DMS53 treated with DMSO at 0.1 percent for 48 hours (cell line): ENCODE measurements at regions not wholly inside any gene's neighbourhood (a gene's known extent, or its start where the extent isn't known, plus 50 kb on each side); places are given as distances from the start of the nearest gene placed in this dataset.

ENCODE experiments used
- DNase-seq: peaks from one replicate; lab custom pipeline; 2025; ENCODE audit not compliant: unreplicated experiment; lab: John Stamatoyannopoulos, UW

GRCh38 chr5:111676926-111677415 lies 80.0 kb downstream of the NREP start:
- no peak for DNase-seq

GRCh38 chr5:111676466-111676865 lies 80.5 kb downstream of the NREP start:
- DNase-seq, result no peak

GRCh38 chr5:111675201-111675934 lies 81.6 kb downstream of the NREP start:
- DNase-seq, result no peak

- DNase-seq, result no peak
These were observed 82.9 kb downstream of the NREP start for GRCh38 chr5:111673891-111674626.

- DNase-seq, result no peak
These were observed 84.9 kb downstream of the NREP start for GRCh38 chr5:111672099-111672498.

- no peak for DNase-seq
These were observed 86.0 kb downstream of the NREP start for GRCh38 chr5:111670826-111671492.

- DNase-seq, result no peak
These were observed 88.2 kb downstream of the NREP start for GRCh38 chr5:111668477-111669414.

- no peak for DNase-seq
These were observed 89.8 kb downstream of the NREP start for GRCh38 chr5:111667128-111667736.

- no peak for DNase-seq
These were observed 100.4 kb downstream of the NREP start for GRCh38 chr5:111656580-111656979.

GRCh38 chr5:111655169-111655924 lies 101.6 kb downstream of the NREP start:
- no peak for DNase-seq

GRCh38 chr5:111653408-111653807 lies 103.6 kb downstream of the NREP start:
- no peak for DNase-seq

GRCh38 chr5:111649516-111649915 lies 107.5 kb downstream of the NREP start:
- no peak for DNase-seq

- DNase-seq, result no peak
These were observed 111.6 kb downstream of the NREP start for GRCh38 chr5:111645303-111645838.

GRCh38 chr5:111643499-111643898 lies 113.5 kb downstream of the NREP start:
- DNase-seq, result no peak

GRCh38 chr5:111641533-111642233 lies 115.3 kb downstream of the NREP start:
- DNase-seq, result no peak

GRCh38 chr5:111639912-111640311 lies 117.1 kb downstream of the NREP start:
- DNase-seq, result no peak

- no peak for DNase-seq
These were observed 120.3 kb downstream of the NREP start for GRCh38 chr5:111636736-111637135.

GRCh38 chr5:111635916-111636570 lies 121.0 kb downstream of the NREP start:
- no peak for DNase-seq
